Bronchial epithelial cell (primary cell): ENCODE measurements at regions not wholly inside any gene's neighbourhood (a gene's known extent, or its start where the extent isn't known, plus 50 kb on each side); places are given as distances from the start of the nearest gene placed in this dataset.

ENCODE experiments used
- DNase-seq: peaks from one replicate; pipeline ENCODE4 v3.0.0-alpha.2; 2010; ENCODE audit warnings: low read depth
- FAIRE-seq: peaks from 2 replicates; lab custom pipeline; 2011; peaks lifted over from hg19 to GRCh38; lab: Jason Lieb, UNC
- H3K27me3 ChIP-seq: 2 replicates; pipeline ENCODE4 v1.5.1; 2011; ENCODE audit warnings: low read length; ENCODE audit not compliant: control insufficient read depth, insufficient read depth
- H3K36me3 ChIP-seq: 2 replicates; pipeline ENCODE4 v1.5.1; 2011; ENCODE audit warnings: low read length; ENCODE audit not compliant: control insufficient read depth, insufficient read depth
- H3K4me3 ChIP-seq: 2 replicates; pipeline ENCODE4 v1.5.1; 2011; ENCODE audit warnings: mild to moderate bottlenecking, low read depth, low read length, control low read depth
- CTCF ChIP-seq: IDR thresholded peaks from 2 replicates; pipeline ENCODE4 v1.5.1; 2011; ENCODE audit warnings: mild to moderate bottlenecking, moderate library complexity, low read length, control low read depth, inconsistent platforms; ENCODE audit not compliant: insufficient read depth, severe bottlenecking

- FAIRE-seq: no peak
- no peak overlapping the region for H3K4me3 ChIP-seq
- H3K36me3 ChIP-seq: no peaks in the 10 kb centered on the region
- no peak for TF ChIP-seq CTCF
- DNase-seq: no peak
- no peaks in the 10 kb centered on the region for H3K27me3 ChIP-seq
Measured at GRCh38 chr12:124663206-124663605, 95.8 kb upstream of the NCOR2 start.

GRCh38 chr12:124661341-124661740 is 93.9 kb upstream of the NCOR2 start:
- FAIRE-seq: no peak
- no peak overlapping the region for H3K4me3 ChIP-seq
- no peaks in the 10 kb centered on the region for H3K27me3 ChIP-seq
- DNase-seq: no peak
- no peaks in the 10 kb centered on the region for H3K36me3 ChIP-seq
- TF ChIP-seq CTCF: no peak

- no peak for TF ChIP-seq CTCF
- H3K27me3 ChIP-seq: no peaks in the 10 kb centered on the region
- no peak for FAIRE-seq
- no peak for DNase-seq
- no peak overlapping the region for H3K4me3 ChIP-seq
- no peaks in the 10 kb centered on the region for H3K36me3 ChIP-seq
Measured at GRCh38 chr12:124660851-124661250, 93.4 kb upstream of the NCOR2 start.

- H3K36me3 ChIP-seq: no peaks in the 10 kb centered on the region
- no peak overlapping the region for H3K4me3 ChIP-seq
- DNase-seq (no peak), FAIRE-seq (no peak)
- no peak for TF ChIP-seq CTCF
- H3K27me3 ChIP-seq: no peaks in the 10 kb centered on the region
Measured at GRCh38 chr12:124658806-124659402, 91.5 kb upstream of the NCOR2 start.

GRCh38 chr12:124658302-124658701 is 90.9 kb upstream of the NCOR2 start:
- FAIRE-seq (no peak), DNase-seq (no peak)
- TF ChIP-seq CTCF: no peak
- Histone ChIP-seq H3K36me3 (no peaks in the 10 kb centered on the region), H3K27me3 (no peaks in the 10 kb centered on the region), H3K4me3 (no peak overlapping the region)

- no peak for TF ChIP-seq CTCF
- H3K36me3 ChIP-seq: no peaks in the 10 kb centered on the region
- no peak overlapping the region for H3K4me3 ChIP-seq
- no peak for FAIRE-seq
- no peaks in the 10 kb centered on the region for H3K27me3 ChIP-seq
- no peak for DNase-seq
Measured at GRCh38 chr12:124656947-124657434, 89.6 kb upstream of the NCOR2 start.
